Lower leg skin (tissue), 3 donors: ENCODE measurements at regions not wholly inside any gene's neighbourhood (a gene's known extent, or its start where the extent isn't known, plus 50 kb on each side); places are given as distances from the start of the nearest gene placed in this dataset.

Experiments used
- POLR2A ChIP-seq, 2 donors: fragments of 450-650 bp; IDR thresholded peaks; one replicate each; pipeline ENCODE4 v1.6.1; 2016 to 2017; ENCODE audit warnings: antibody characterized with exemption in 2 of 2, mild to moderate bottlenecking in 1 of 2, moderate library complexity in 1 of 2
- TF ChIP-seq, protein P1 (sequence below), 3 donors: fragments of 450-650 bp; IDR thresholded peaks; one replicate each; pipeline ENCODE4 v1.5.1; 2016; ENCODE audit warnings: antibody characterized with exemption in 3 of 3, mild to moderate bottlenecking in 3 of 3, moderate library complexity in 2 of 3

DNA sequence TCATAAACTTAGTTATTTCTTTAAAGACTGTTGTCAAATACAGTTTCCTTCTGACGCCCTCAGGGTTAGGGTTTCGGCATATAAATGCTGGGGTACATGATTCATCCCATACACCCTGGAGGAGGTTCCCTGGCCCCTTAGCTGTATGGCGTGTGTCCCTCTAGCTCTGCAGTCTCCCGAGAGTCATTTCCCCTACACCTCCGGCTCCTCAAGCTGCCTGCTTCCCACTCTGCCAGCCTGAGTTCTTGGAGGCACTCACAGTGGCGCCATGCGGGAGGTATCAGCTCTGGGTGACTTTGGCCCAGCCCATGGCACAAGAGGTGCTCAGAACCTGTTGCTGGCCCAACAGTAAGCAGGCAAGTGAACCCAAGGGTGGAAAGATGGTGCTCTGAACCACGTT lies 70.2 kb upstream of the TRPM1 start:
- TF ChIP-seq, protein P1, sequence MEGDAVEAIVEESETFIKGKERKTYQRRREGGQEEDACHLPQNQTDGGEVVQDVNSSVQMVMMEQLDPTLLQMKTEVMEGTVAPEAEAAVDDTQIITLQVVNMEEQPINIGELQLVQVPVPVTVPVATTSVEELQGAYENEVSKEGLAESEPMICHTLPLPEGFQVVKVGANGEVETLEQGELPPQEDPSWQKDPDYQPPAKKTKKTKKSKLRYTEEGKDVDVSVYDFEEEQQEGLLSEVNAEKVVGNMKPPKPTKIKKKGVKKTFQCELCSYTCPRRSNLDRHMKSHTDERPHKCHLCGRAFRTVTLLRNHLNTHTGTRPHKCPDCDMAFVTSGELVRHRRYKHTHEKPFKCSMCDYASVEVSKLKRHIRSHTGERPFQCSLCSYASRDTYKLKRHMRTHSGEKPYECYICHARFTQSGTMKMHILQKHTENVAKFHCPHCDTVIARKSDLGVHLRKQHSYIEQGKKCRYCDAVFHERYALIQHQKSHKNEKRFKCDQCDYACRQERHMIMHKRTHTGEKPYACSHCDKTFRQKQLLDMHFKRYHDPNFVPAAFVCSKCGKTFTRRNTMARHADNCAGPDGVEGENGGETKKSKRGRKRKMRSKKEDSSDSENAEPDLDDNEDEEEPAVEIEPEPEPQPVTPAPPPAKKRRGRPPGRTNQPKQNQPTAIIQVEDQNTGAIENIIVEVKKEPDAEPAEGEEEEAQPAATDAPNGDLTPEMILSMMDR (IDR thresholded peaks at IDR 0.05) = no peak
- no peak for TF ChIP-seq POLR2A (IDR thresholded peaks at IDR 0.05)
